Peyer's patch (tissue), 4 donors: ENCODE measurements at regions not wholly inside any gene's neighbourhood (a gene's known extent, or its start where the extent isn't known, plus 50 kb on each side); places are given as distances from the start of the nearest gene placed in this dataset.

Source experiments
- POLR2A ChIP-seq, 2 donors: fragments of 450-650 bp; IDR thresholded peaks; one replicate each; pipeline ENCODE4 v1.5.1; 2017; ENCODE audit warnings: antibody characterized with exemption in 2 of 2, mild to moderate bottlenecking in 2 of 2, moderate library complexity in 2 of 2
- TF ChIP-seq, protein P1 (sequence below), 6 experiments: fragments of 450-650 bp in 4 of 6; fragments of 200-600 bp in 2 of 6; sonication (generic) in 1 of 6; IDR thresholded peaks; one replicate each; pipeline ENCODE4 v1.5.1; 2017 to 2019; ENCODE audit warnings: antibody characterized with exemption in 6 of 6, mild to moderate bottlenecking in 3 of 6, moderate library complexity in 1 of 6

DNA sequence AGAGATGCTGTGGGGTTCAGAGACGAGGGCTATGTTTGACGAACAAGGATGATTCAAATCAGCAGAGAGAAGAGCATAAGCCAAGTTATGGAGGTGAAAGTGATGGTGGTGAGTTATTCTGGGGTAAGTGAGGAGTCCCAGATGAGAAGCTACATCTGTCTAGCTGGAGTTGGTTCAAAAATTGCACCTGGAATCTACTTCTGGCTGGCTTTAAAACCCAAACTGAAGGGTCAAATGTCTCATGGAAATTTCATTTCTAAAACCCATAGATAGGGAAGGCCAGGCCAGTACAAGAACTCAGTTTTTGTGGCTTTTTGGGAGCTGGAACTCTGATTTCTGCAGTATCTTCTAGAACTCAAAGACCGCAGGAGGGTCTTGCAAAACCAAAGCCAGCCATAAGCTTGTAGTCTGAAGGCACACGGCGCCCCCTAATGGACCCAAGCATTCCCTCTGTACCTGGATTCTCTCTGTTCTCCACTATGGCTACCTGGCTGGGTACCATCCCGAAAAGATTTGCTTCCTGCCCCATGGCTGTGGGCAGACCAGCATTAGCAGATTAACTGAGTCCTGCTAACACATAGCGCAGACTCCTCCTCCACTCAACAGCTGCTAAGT is 229.1 kb upstream of the SLC14A2 start:
- TF ChIP-seq, protein P1, sequence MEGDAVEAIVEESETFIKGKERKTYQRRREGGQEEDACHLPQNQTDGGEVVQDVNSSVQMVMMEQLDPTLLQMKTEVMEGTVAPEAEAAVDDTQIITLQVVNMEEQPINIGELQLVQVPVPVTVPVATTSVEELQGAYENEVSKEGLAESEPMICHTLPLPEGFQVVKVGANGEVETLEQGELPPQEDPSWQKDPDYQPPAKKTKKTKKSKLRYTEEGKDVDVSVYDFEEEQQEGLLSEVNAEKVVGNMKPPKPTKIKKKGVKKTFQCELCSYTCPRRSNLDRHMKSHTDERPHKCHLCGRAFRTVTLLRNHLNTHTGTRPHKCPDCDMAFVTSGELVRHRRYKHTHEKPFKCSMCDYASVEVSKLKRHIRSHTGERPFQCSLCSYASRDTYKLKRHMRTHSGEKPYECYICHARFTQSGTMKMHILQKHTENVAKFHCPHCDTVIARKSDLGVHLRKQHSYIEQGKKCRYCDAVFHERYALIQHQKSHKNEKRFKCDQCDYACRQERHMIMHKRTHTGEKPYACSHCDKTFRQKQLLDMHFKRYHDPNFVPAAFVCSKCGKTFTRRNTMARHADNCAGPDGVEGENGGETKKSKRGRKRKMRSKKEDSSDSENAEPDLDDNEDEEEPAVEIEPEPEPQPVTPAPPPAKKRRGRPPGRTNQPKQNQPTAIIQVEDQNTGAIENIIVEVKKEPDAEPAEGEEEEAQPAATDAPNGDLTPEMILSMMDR (IDR thresholded peaks at IDR 0.05): peak in 3 of 6 experiments; percentile 18 to 36 (median 25)
- TF ChIP-seq POLR2A (IDR thresholded peaks at IDR 0.05): no peak
